ENCODE measurements at regions not wholly inside any gene's neighbourhood (a gene's known extent, or its start where the extent isn't known, plus 50 kb on each side); places are given as distances from the start of the nearest gene placed in this dataset.

DNA sequence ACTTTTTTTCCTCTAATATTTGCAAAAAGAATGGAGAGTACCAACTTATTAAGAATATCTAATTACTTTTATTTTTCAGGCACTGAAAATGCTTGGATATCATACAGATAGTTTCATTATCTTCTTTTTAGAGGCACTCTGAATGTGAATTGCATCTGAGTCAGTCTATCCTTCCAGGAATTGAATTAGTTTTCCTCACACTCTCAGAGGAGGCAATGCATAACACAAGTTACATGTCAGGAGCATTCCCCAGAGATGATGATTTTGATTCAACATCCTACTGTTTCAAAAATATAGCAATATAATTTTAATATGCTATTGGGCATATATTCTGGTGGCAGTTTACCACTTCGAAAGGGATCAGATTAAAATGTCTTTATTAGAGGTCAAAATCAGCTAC, 1315.4 kb downstream of the PCDH9 start:
- no peak overlapping the region for H2AFZ ChIP-seq (ENCODE audit: low read length)
- no peak overlapping the region for H3K4me2 ChIP-seq (ENCODE audit: low read depth, low read length, poor library complexity, severe bottlenecking)
- no peaks in the 10 kb centered on the region for H3F3A ChIP-seq (ENCODE audit: low read depth)
- no peak overlapping the region for H3K4me3 ChIP-seq (ENCODE audit: low read length, poor library complexity, severe bottlenecking)
- H3K79me2 ChIP-seq (ENCODE audit: insufficient read depth, low read length): no peaks in the 10 kb centered on the region
- H3K27me3 ChIP-seq (ENCODE audit: insufficient read depth, low read length, poor library complexity, severe bottlenecking): no peaks in the 10 kb centered on the region
- H3K9me3 ChIP-seq (ENCODE audit: insufficient read depth, low read depth, low read length): no peaks in the 10 kb centered on the region
- no peaks in the 10 kb centered on the region for H3K36me3 ChIP-seq (ENCODE audit: insufficient read depth, low read length)
- H3K9ac ChIP-seq (ENCODE audit: low read depth, low read length, poor library complexity, severe bottlenecking): no peak overlapping the region
- H3K4me1 ChIP-seq (ENCODE audit: insufficient read depth, low read length, poor library complexity, severe bottlenecking): no peaks in the 10 kb centered on the region
- TF ChIP-seq, protein P1, sequence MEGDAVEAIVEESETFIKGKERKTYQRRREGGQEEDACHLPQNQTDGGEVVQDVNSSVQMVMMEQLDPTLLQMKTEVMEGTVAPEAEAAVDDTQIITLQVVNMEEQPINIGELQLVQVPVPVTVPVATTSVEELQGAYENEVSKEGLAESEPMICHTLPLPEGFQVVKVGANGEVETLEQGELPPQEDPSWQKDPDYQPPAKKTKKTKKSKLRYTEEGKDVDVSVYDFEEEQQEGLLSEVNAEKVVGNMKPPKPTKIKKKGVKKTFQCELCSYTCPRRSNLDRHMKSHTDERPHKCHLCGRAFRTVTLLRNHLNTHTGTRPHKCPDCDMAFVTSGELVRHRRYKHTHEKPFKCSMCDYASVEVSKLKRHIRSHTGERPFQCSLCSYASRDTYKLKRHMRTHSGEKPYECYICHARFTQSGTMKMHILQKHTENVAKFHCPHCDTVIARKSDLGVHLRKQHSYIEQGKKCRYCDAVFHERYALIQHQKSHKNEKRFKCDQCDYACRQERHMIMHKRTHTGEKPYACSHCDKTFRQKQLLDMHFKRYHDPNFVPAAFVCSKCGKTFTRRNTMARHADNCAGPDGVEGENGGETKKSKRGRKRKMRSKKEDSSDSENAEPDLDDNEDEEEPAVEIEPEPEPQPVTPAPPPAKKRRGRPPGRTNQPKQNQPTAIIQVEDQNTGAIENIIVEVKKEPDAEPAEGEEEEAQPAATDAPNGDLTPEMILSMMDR (conservative IDR thresholded peaks at IDR 0.05; ENCODE audit: low read length): no peak
- TF ChIP-seq EZH2phosphoT487 (IDR thresholded peaks at IDR 0.05; ENCODE audit: borderline replicate concordance): no peak
- H3K9me2 ChIP-seq (replicated peaks; ENCODE audit: low read depth, low read length): 0 out of 2 replicates have a peak, but pooled peaks cover 6% of the 10 kb centered on the region
- no peaks in the 10 kb centered on the region for H4K20me1 ChIP-seq (ENCODE audit: insufficient read depth, low read length, poor library complexity, severe bottlenecking)

DNA sequence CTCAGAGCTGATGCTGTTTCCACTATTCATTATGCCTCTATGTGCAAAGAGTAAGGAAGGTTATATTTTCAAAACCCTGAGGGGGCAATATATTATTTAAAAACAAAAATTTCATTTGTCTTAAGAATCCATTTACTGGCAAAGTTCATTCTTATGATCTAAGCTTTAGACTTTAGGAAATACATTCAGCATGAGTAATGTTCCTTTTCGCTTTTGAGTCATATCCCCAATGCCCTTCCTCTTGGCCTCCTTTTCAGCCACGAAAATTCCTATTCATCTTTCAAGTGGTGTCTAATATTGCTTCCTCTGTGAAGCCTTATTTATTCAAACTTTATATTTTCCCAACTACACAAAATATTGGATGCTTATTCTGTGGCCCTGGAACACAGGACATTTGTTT, 1317.0 kb downstream of the PCDH9 start:
- Histone ChIP-seq H3K79me2 (ENCODE audit: insufficient read depth, low read length) (no peaks in the 10 kb centered on the region), H3K9me3 (ENCODE audit: insufficient read depth, low read depth, low read length) (no peaks in the 10 kb centered on the region), H2AFZ (ENCODE audit: low read length) (no peak overlapping the region), H3F3A (ENCODE audit: low read depth) (no peaks in the 10 kb centered on the region), H3K9me2 (replicated peaks; ENCODE audit: low read depth, low read length) (no peaks in the 10 kb centered on the region), H4K20me1 (ENCODE audit: insufficient read depth, low read length, poor library complexity, severe bottlenecking) (no peaks in the 10 kb centered on the region), H3K4me3 (ENCODE audit: low read length, poor library complexity, severe bottlenecking) (no peak overlapping the region), H3K4me1 (ENCODE audit: insufficient read depth, low read length, poor library complexity, severe bottlenecking) (no peaks in the 10 kb centered on the region), H3K36me3 (ENCODE audit: insufficient read depth, low read length) (no peaks in the 10 kb centered on the region), H3K9ac (ENCODE audit: low read depth, low read length, poor library complexity, severe bottlenecking) (no peak overlapping the region), H3K4me2 (ENCODE audit: low read depth, low read length, poor library complexity, severe bottlenecking) (no peak overlapping the region), H3K27me3 (ENCODE audit: insufficient read depth, low read length, poor library complexity, severe bottlenecking) (no peaks in the 10 kb centered on the region)
- TF ChIP-seq, protein P1 (conservative IDR thresholded peaks at IDR 0.05; ENCODE audit: low read length): no peak
- TF ChIP-seq EZH2phosphoT487 (IDR thresholded peaks at IDR 0.05; ENCODE audit: borderline replicate concordance): no peak

DNA sequence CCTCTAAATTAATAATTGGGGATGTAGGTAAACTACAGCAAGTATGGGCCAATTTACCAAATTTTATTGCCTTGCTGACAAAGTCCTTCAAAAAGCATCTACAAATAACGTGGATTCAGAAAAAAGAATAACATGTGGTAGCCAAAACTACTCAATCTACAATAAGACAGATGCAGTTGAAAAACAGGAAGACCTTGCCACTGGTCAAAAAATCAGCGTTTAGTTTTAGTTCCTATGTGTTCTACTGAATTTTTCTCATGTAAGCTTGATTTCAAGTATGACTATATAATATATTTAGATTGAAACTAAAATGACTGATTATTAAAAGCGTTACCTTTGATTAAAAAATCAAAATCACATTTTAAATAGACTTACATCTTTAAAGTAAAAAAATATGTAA, 1317.6 kb downstream of the PCDH9 start:
- Histone ChIP-seq H3K27me3 (ENCODE audit: insufficient read depth, low read length, poor library complexity, severe bottlenecking) (no peaks in the 10 kb centered on the region), H3K9me3 (ENCODE audit: insufficient read depth, low read depth, low read length) (no peaks in the 10 kb centered on the region), H3K79me2 (ENCODE audit: insufficient read depth, low read length) (no peaks in the 10 kb centered on the region), H3K4me2 (ENCODE audit: low read depth, low read length, poor library complexity, severe bottlenecking) (no peak overlapping the region), H4K20me1 (ENCODE audit: insufficient read depth, low read length, poor library complexity, severe bottlenecking) (no peaks in the 10 kb centered on the region), H3F3A (ENCODE audit: low read depth) (no peaks in the 10 kb centered on the region), H2AFZ (ENCODE audit: low read length) (no peak overlapping the region), H3K9ac (ENCODE audit: low read depth, low read length, poor library complexity, severe bottlenecking) (no peak overlapping the region), H3K4me1 (ENCODE audit: insufficient read depth, low read length, poor library complexity, severe bottlenecking) (no peaks in the 10 kb centered on the region), H3K36me3 (ENCODE audit: insufficient read depth, low read length) (no peaks in the 10 kb centered on the region), H3K4me3 (ENCODE audit: low read length, poor library complexity, severe bottlenecking) (no peak overlapping the region), H3K9me2 (replicated peaks; ENCODE audit: low read depth, low read length) (no peaks in the 10 kb centered on the region)
- TF ChIP-seq EZH2phosphoT487 (IDR thresholded peaks at IDR 0.05; ENCODE audit: borderline replicate concordance): no peak
- TF ChIP-seq, protein P1 (conservative IDR thresholded peaks at IDR 0.05; ENCODE audit: low read length): no peak

Measured in Loucy (cell line).